Stimulated activated effector memory CD8-positive, alpha-beta T cell treated with anti-CD3 and anti-CD28 coated beads, Interleukin-12 subunit alpha, Interleukin-12 subunit beta, amount 100 ng/mL, for 72 hours (primary cell): ENCODE measurements at regions not wholly inside any gene's neighbourhood (a gene's known extent, or its start where the extent isn't known, plus 50 kb on each side); places are given as distances from the start of the nearest gene placed in this dataset.
"Not testable (repeated sequence)": the region's sequence is repeated elsewhere in the genome, so short reads cannot be mapped to it uniquely, and the experiment has no call there.

ENCODE experiments used
- ATAC-seq: fragments of 150-1000 bp; cut with Tn5 transposase; 2 replicates; pipeline ENCODE4 v1.10.0; 2021
- DNase-seq, 2 donors: peaks; one replicate each; pipeline ENCODE4 v3.0.0; 2021 to 2022; ENCODE audit warnings: low spot score in 2 of 2
- H3K27ac Mint-ChIP-seq: one replicate; pipeline ENCODE4 v1.8.0; 2022; ENCODE audit warnings: mild to moderate bottlenecking, mixed read lengths
- H3K36me3 Mint-ChIP-seq: one replicate; pipeline ENCODE4 v1.8.0; 2022; ENCODE audit warnings: mild to moderate bottlenecking, mixed read lengths
- H3K4me1 Mint-ChIP-seq: one replicate; pipeline ENCODE4 v1.8.0; 2022; ENCODE audit warnings: mixed read lengths
- H3K4me3 Mint-ChIP-seq: one replicate; pipeline ENCODE4 v1.8.0; 2022; ENCODE audit warnings: mild to moderate bottlenecking, mixed read lengths
- H3K9me3 Mint-ChIP-seq: one replicate; pipeline ENCODE4 v1.8.0; 2022; ENCODE audit warnings: mixed read lengths

GRCh38 chr15:91407269-91407889, 307.3 kb downstream of the SV2B start:
- ATAC-seq (peak; percentile 36), DNase-seq (no peak)
- Mint-ChIP-seq H3K27ac (peak overlapping the region; percentile 15), H3K9me3 (no peaks in the 10 kb centered on the region), H3K4me3 (no peak overlapping the region), H3K4me1 (peaks cover 12% of the 10 kb centered on the region), H3K36me3 (no peaks in the 10 kb centered on the region)

- H3K27ac Mint-ChIP-seq, result no peak overlapping the region
- peaks cover 12% of the 10 kb centered on the region for H3K4me1 Mint-ChIP-seq
- H3K9me3 Mint-ChIP-seq, result no peaks in the 10 kb centered on the region
- ATAC-seq (no peak), DNase-seq (no peak)
- H3K36me3 Mint-ChIP-seq, result no peaks in the 10 kb centered on the region
- H3K4me3 Mint-ChIP-seq, result no peak overlapping the region
These were observed 308.5 kb downstream of the SV2B start for GRCh38 chr15:91408476-91409076.

GRCh38 chr15:91409387-91409786, 309.3 kb downstream of the SV2B start:
- no peak overlapping the region for H3K27ac Mint-ChIP-seq
- no peaks in the 10 kb centered on the region for H3K9me3 Mint-ChIP-seq
- DNase-seq, result no peak
- ATAC-seq, result no peak
- no peak overlapping the region for H3K4me3 Mint-ChIP-seq
- no peaks in the 10 kb centered on the region for H3K36me3 Mint-ChIP-seq
- H3K4me1 Mint-ChIP-seq, result peaks cover 12% of the 10 kb centered on the region

GRCh38 chr15:91411586-91411985, 311.5 kb downstream of the SV2B start:
- H3K9me3 Mint-ChIP-seq, result no peaks in the 10 kb centered on the region
- H3K4me3 Mint-ChIP-seq, result no peak overlapping the region
- no peak for ATAC-seq
- H3K27ac Mint-ChIP-seq, result no peak overlapping the region
- H3K4me1 Mint-ChIP-seq, result peaks cover 12% of the 10 kb centered on the region
- H3K36me3 Mint-ChIP-seq, result no peaks in the 10 kb centered on the region
- no peak for DNase-seq

- no peaks in the 10 kb centered on the region for H3K9me3 Mint-ChIP-seq
- ATAC-seq, result no peak
- H3K4me3 Mint-ChIP-seq, result no peak overlapping the region
- no peaks in the 10 kb centered on the region for H3K36me3 Mint-ChIP-seq
- H3K4me1 Mint-ChIP-seq, result peaks cover 8% of the 10 kb centered on the region
- H3K27ac Mint-ChIP-seq, result no peak overlapping the region
- no peak for DNase-seq
These were observed 312.3 kb downstream of the SV2B start for GRCh38 chr15:91412138-91412928.

- no peak for DNase-seq
- H3K36me3 Mint-ChIP-seq, result no peaks in the 10 kb centered on the region
- H3K27ac Mint-ChIP-seq, result no peak overlapping the region
- no peak for ATAC-seq
- no peaks in the 10 kb centered on the region for H3K9me3 Mint-ChIP-seq
- H3K4me3 Mint-ChIP-seq, result no peak overlapping the region
- peaks cover under 1% of the 10 kb centered on the region for H3K4me1 Mint-ChIP-seq
These were observed 313.1 kb downstream of the SV2B start for GRCh38 chr15:91413142-91413541.

- H3K4me3 Mint-ChIP-seq, result no peak overlapping the region
- H3K9me3 Mint-ChIP-seq, result peaks cover under 1% of the 10 kb centered on the region
These were observed 314.1 kb downstream of the SV2B start for GRCh38 chr15:91414124-91414523.

GRCh38 chr15:91415258-91415657, 315.2 kb downstream of the SV2B start:
- not testable (repeated sequence) for H3K4me1 Mint-ChIP-seq, H3K36me3 Mint-ChIP-seq, H3K27ac Mint-ChIP-seq, H3K9me3 Mint-ChIP-seq, ATAC-seq, DNase-seq, H3K4me3 Mint-ChIP-seq

More at GRCh38 chr15:91414124-91414523, 314.1 kb downstream of the SV2B start:
- H3K36me3 Mint-ChIP-seq, result no peaks in the 10 kb centered on the region
- ATAC-seq (no peak), DNase-seq (no peak)
- H3K27ac Mint-ChIP-seq, result no peak overlapping the region
- no peaks in the 10 kb centered on the region for H3K4me1 Mint-ChIP-seq

GRCh38 chr15:91420689-91421088, 320.6 kb downstream of the SV2B start:
- Mint-ChIP-seq H3K27ac (peak overlapping the region; percentile 30), H3K9me3 (peaks cover 6% of the 10 kb centered on the region), H3K4me1 (peaks cover 33% of the 10 kb centered on the region), H3K36me3 (no peaks in the 10 kb centered on the region), H3K4me3 (no peak overlapping the region)
- ATAC-seq (no peak), DNase-seq (no peak)

GRCh38 chr15:91422797-91423196, 322.7 kb downstream of the SV2B start:
- Mint-ChIP-seq H3K4me3 (no peak overlapping the region), H3K27ac (no peak overlapping the region), H3K36me3 (peaks cover 6% of the 10 kb centered on the region), H3K4me1 (peaks cover 40% of the 10 kb centered on the region), H3K9me3 (peaks cover 6% of the 10 kb centered on the region)
- DNase-seq (no peak), ATAC-seq (peak; percentile 60)

GRCh38 chr15:91424001-91424400, 323.9 kb downstream of the SV2B start:
- H3K36me3 Mint-ChIP-seq, result peaks cover 6% of the 10 kb centered on the region
- H3K4me1 Mint-ChIP-seq, result peaks cover 40% of the 10 kb centered on the region
- DNase-seq, result no peak
- H3K4me3 Mint-ChIP-seq, result no peak overlapping the region
- H3K27ac Mint-ChIP-seq, result no peak overlapping the region
- no peak for ATAC-seq
- peaks cover 6% of the 10 kb centered on the region for H3K9me3 Mint-ChIP-seq

GRCh38 chr15:91426412-91426811, 326.4 kb downstream of the SV2B start:
- peak; percentile 84 for ATAC-seq
- DNase-seq, result peak in 1 of 2 donors; percentile 52
- Mint-ChIP-seq H3K4me3 (no peak overlapping the region), H3K9me3 (no peaks in the 10 kb centered on the region), H3K4me1 (peaks cover 35% of the 10 kb centered on the region), H3K27ac (no peak overlapping the region), H3K36me3 (peaks cover 6% of the 10 kb centered on the region)

- no peak for ATAC-seq
- H3K9me3 Mint-ChIP-seq, result no peaks in the 10 kb centered on the region
- H3K4me3 Mint-ChIP-seq, result no peak overlapping the region
- peaks cover 14% of the 10 kb centered on the region for H3K4me1 Mint-ChIP-seq
- H3K27ac Mint-ChIP-seq, result no peak overlapping the region
- H3K36me3 Mint-ChIP-seq, result peaks cover 6% of the 10 kb centered on the region
- no peak for DNase-seq
These were observed 329.9 kb downstream of the SV2B start for GRCh38 chr15:91429973-91430372.

- DNase-seq, result no peak
- Mint-ChIP-seq H3K36me3 (peaks cover 6% of the 10 kb centered on the region), H3K27ac (no peak overlapping the region), H3K4me1 (peaks cover 5% of the 10 kb centered on the region), H3K9me3 (no peaks in the 10 kb centered on the region), H3K4me3 (no peak overlapping the region)
- ATAC-seq, result no peak
These were observed 331.1 kb downstream of the SV2B start for GRCh38 chr15:91431041-91431715.

- no peak overlapping the region for H3K4me3 Mint-ChIP-seq
- H3K4me1 Mint-ChIP-seq, result no peaks in the 10 kb centered on the region
These were observed 335.1 kb downstream of the SV2B start for GRCh38 chr15:91435113-91435512.

More at GRCh38 chr15:91435113-91435512, 335.1 kb downstream of the SV2B start:
- ATAC-seq (no peak), DNase-seq (no peak)
- Mint-ChIP-seq H3K27ac (no peak overlapping the region), H3K9me3 (peaks cover 3% of the 10 kb centered on the region), H3K36me3 (no peaks in the 10 kb centered on the region)
